A549 (cell line): ENCODE measurements at regions not wholly inside any gene's neighbourhood (a gene's known extent, or its start where the extent isn't known, plus 50 kb on each side); places are given as distances from the start of the nearest gene placed in this dataset.

Experiments used
- CTCF ChIP-seq: fragments of >200 bp; sonication (Bioruptor Twin); formaldehyde crosslinking; IDR thresholded peaks from 3 replicates; pipeline ENCODE4 v1.5.1; 2016
- ESRRA ChIP-seq: fragments of 150-350 bp; IDR thresholded peaks from 2 replicates; pipeline ENCODE4 v1.6.1; 2014; ENCODE audit warnings: mild to moderate bottlenecking, low read length, borderline replicate concordance
- POLR2A ChIP-seq: IDR thresholded peaks from 2 replicates; pipeline ENCODE4 v1.6.1; 2012; ENCODE audit warnings: mild to moderate bottlenecking, low read length
- RAD21 ChIP-seq, 2 experiments: fragments of >200 bp in 1 of 2; sonication (Bioruptor Twin) in 1 of 2; formaldehyde crosslinking in 1 of 2; IDR thresholded peaks in 1 of 2; conservative IDR thresholded peaks in 1 of 2; 2 replicates in 1 of 2; 3 replicates in 1 of 2; pipeline ENCODE4 v1.6.1; 2012 to 2018; ENCODE audit warnings: inconsistent platforms in 1 of 2
- SMC3 ChIP-seq: fragments of >200 bp; sonication (Bioruptor Twin); formaldehyde crosslinking; IDR thresholded peaks from 3 replicates; pipeline ENCODE4 v1.6.1; 2018; ENCODE audit warnings: inconsistent platforms
- USF2 ChIP-seq: fragments of 450-650 bp; IDR thresholded peaks from 2 replicates; pipeline ENCODE4 v1.6.1; 2014; ENCODE audit warnings: antibody characterized with exemption
- ZSCAN20 ChIP-seq: fragments of 250-450 bp; sonication (Bioruptor Pico); IDR thresholded peaks from 2 replicates; pipeline ENCODE4 v1.8.0; 2022; ENCODE audit warnings: mild to moderate bottlenecking, moderate library complexity

DNA sequence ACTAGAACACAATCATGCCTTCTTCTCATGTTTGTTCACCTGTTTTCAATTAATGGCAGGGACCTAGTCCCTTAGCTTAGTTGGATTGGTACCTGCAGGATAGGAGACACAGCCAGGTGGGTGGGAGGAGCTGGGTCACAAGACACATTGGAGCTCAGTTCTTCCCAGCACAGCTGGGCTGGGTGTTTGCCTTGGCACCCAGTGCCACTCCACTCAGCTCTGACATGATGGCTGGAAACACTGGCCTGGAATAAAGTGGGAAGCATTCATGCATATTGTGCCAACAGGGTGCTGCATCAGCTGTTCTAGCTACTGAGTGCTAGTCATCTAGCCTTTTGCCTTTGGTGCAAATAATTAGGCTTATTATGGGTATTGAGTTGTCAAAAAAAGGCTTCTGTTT lies 226.1 kb downstream of the PTEN start:
- no peak for TF ChIP-seq CTCF
- TF ChIP-seq RAD21 (conservative IDR thresholded peaks at IDR 0.05 in 1 of 2, IDR thresholded peaks at IDR 0.05 in 1 of 2): no peak
- TF ChIP-seq USF2: no peak
- no peak for TF ChIP-seq POLR2A
- TF ChIP-seq ZSCAN20: no peak
- TF ChIP-seq SMC3: no peak
- TF ChIP-seq ESRRA: no peak
